Left lobe of liver (tissue), 2 donors: ENCODE measurements at regions not wholly inside any gene's neighbourhood (a gene's known extent, or its start where the extent isn't known, plus 50 kb on each side); places are given as distances from the start of the nearest gene placed in this dataset.
"Not testable (repeated sequence)": the region's sequence is repeated elsewhere in the genome, so short reads cannot be mapped to it uniquely, and the experiment has no call there.

Source experiments
- ATAC-seq: fragments of 200-7000 bp; cut with Tn5 transposase; one replicate; pipeline ENCODE4 v1.9.1; 2020; ENCODE audit warnings: mild to moderate bottlenecking, moderate library complexity
- DNase-seq: peaks from one replicate; pipeline ENCODE4 v3.0.0-alpha.2; 2020; ENCODE audit warnings: low spot score
- donor health status: DM: no; HTN: no; CAD: no; lungs with moderate emphysema.
- donor health status: DM: no; HTN: yes; CAD: no.

- no peak for ATAC-seq
These were observed 796.6 kb downstream of the DSC3 start for GRCh38 chr18:30245766-30246455.

DNA sequence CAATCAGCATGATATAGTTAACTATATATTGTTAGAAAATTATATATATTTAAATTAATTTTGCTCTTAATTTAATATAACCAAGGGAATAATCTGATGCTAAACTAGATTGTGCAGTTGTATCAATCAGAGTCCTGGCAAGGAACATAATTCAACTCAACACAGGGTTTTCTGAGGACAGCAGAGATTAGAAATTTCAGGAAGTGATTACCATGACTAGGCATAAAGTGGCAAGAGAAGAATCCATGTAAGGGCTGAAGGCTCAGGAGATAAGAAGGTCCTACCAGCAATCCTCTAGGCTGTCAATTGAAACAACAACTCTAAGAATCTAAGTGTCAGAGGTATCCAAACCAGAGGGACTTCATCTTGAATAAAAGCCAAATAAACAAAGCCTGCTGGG lies 807.8 kb downstream of the DSC3 start:
- DNase-seq (no peak), ATAC-seq (no peak)

More at GRCh38 chr18:30245766-30246455, 796.6 kb downstream of the DSC3 start:
- DNase-seq = no peak

DNA sequence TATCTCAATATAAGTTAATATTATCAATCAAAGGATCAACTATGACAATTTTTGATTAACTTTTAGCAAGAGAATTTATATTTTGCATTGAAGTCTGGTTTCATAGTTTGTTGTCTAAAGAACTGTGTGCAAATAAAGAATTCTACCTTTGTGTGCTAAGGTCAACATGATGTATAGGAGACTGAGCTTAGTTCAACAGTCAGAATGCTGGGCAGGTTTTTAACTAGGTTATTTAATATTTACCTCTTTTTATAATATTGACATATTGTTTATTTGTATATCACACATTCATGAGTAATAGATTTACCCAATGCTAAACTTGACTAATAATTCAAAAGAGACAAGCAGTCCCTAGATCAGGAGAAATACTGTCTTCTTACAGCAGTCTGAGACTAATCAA lies 831.4 kb downstream of the DSC3 start:
- DNase-seq (no peak), ATAC-seq (no peak)

DNA sequence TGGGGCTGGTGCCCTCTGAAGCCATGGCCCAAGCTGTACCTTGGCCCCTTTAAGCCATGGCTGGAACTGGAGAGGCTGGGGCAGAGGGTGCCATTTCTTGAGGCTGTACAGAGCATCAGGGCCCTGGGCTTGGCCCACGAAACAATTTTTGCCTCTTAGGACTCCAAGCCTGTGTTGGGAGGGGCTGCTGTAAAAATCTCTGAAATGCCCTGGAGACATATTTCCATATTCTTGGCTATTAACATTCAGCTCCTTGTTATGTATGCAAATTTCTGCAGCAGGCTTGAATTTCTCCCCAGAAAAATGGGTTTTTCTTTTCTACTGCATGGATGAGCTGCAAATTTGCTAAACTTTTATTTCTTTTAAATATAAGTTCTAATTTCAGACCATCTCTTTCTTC lies 834.0 kb downstream of the DSC3 start:
- DNase-seq (no peak), ATAC-seq (no peak)

- ATAC-seq = no peak
- DNase-seq = no peak
These were observed 850.3 kb downstream of the DSC3 start for GRCh38 chr18:30192216-30192615.

DNA sequence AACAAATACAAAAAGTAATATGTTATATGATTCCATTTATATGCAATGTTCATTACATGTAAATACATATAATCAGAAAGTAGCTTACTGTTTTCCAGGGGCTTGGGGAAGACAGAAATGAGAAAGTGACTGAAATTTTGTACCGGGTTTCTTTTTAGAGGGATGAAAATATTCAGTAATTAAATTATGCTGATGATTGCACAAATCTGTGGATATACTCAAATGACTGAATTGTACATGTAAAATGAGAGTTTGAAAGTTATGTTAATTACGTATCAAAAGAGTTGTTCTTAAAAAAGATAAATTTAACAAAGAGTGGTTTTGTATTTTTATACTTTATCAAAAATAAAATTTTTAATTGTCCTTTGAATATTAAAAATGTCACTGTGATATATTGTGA lies 856.3 kb downstream of the DSC3 start:
- ATAC-seq (no peak), DNase-seq (no peak)

DNA sequence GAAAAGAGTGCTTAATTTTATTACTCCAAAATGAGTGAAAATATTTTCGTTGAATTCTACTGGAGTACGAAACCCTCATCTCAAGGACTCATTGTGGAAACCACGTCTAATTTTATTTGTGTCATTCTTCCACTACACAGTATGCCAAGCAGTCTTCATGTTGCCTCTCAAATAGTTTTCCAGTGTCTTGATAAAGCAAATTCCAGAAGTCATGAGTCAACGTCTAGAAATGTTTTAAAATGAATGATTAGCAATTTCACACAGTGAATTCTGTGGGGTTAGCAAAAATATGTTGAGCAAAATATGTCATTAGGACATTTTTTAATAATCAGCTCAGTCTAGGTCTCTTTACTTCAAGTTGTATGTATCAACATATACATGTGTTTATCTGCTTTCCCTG lies 865.5 kb downstream of the DSC3 start:
- DNase-seq (no peak), ATAC-seq (no peak)

GRCh38 chr18:30175621-30176225 lies 866.8 kb downstream of the DSC3 start:
- no peak for ATAC-seq
- no peak for DNase-seq

- no peak for DNase-seq
- no peak for ATAC-seq
These were observed 867.4 kb downstream of the DSC3 start for GRCh38 chr18:30175061-30175574.

GRCh38 chr18:30163573-30163972 lies 879.0 kb downstream of the DSC3 start:
- ATAC-seq = no peak
- no peak for DNase-seq

- ATAC-seq (no peak), DNase-seq (no peak)
These were observed 882.4 kb downstream of the DSC3 start for GRCh38 chr18:30160124-30160523.

GRCh38 chr18:30150586-30151250 lies 891.8 kb downstream of the DSC3 start:
- no peak for DNase-seq
- no peak for ATAC-seq

GRCh38 chr18:30149585-30149984 lies 893.0 kb downstream of the DSC3 start:
- ATAC-seq = no peak

DNA sequence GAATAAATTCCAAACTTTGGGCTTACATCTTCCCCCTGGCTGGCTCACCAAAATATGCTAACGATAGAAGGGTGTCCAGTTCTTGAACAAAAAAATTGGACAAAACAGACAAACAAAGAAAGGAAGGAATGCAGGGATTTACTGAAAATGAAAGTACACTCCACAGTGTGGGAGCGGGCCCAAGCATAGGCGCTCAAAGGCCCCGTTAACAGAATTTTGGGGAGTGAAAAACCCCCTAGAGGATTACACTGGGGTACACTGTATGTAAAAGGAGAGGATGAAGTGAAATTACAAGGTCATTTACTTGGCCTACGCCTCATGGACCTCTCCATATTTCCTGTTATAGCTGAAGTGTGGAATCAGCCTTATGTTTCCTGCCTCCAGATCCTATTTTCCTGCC lies 899.7 kb downstream of the DSC3 start:
- DNase-seq (no peak), ATAC-seq (no peak)

More at GRCh38 chr18:30149585-30149984, 893.0 kb downstream of the DSC3 start:
- no peak for DNase-seq

GRCh38 chr18:30142248-30142647 lies 900.3 kb downstream of the DSC3 start:
- DNase-seq = no peak
- no peak for ATAC-seq

DNA sequence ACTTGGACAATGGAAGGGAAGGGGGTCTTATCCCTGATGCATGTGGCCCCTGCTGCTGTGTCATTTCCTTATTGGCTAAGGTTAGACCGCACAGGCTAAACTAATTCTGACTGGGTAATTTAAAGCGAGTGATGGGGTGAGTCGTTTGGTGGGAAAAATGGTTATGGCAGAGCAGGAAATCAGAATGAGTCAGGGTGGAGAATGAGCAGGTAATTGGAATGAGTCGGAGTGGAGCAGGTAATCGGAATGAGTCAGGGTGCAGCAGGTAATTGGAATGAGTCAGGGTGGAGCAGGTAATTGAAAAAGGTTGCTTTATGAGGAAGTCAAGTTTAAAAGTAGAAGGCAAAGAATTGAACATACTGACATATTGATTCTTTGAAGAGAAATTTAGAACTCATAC lies 901.0 kb downstream of the DSC3 start:
- not testable (repeated sequence) for ATAC-seq, DNase-seq

DNA sequence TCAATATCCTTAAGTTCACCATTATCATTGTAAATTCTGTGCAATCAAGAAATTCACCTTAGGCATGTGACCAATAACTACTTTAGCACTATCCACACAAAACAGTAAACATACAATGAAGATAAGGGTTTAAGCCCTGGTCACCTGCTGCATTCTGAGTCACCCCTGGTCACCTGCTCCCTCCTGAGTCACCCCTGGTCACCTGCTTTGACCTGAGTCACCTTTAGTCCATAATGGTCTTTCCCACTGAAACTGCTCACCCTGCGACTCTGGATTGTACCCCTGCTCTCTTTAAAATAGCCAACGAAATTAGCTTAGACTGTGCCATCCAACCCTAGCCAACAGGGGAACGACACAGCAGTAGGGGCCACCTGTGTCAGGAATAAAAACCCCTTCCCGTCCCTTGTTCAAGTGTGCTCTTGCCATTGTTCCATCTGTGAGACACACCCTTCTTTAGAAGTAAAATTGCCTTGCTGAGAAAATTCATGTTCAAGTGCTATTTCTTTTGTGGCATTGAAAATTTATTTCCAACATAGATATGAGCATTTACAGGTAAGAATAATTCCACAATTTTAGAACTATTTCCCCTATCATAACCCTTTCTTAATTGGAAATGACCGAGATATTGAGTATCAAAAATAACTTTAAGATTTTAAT lies 902.8 kb downstream of the DSC3 start:
- ATAC-seq (no peak), DNase-seq (no peak)

DNA sequence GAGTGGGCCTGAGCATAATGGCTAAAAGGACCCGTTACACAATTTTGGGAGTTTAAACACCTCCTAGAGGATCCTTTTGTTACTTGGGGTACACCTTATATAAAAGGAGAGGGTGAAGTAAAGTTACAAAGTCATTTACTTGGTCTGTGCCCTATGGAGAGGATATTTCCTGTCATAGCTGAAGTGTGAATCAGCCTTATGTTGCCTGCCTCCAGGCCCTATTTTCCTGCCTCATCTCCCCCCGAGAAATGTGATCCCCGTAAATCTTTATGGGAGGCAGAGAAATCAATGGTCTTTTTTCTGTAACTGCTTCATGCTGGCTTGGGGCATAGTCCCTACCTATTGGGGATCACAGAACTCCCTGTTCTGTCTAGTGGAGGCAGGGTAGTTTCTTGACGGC lies 906.6 kb downstream of the DSC3 start:
- ATAC-seq = no peak

GRCh38 chr18:30134020-30134419 lies 908.5 kb downstream of the DSC3 start:
- ATAC-seq (no peak), DNase-seq (no peak)

More for the DNA sequence above, 906.6 kb downstream of the DSC3 start:
- no peak for DNase-seq

DNA sequence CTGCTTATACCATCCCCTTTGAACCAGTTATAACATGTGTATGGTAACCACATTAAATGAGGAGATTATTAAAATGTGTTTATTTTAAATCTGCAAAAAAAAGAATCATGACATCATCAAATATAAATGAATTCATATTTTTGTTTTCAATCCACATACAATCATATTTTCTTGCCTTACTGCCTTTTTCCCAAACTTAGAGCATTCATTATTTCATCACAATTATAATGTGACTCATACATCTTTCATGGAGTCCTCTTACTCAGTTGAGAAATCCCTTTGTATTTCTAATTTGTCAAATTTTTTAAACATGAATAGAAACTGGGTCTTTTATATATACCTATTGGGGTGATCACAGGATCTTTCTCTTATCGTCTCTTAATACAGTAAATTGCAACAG lies 909.6 kb downstream of the DSC3 start:
- ATAC-seq = no peak
- no peak for DNase-seq

- DNase-seq (no peak), ATAC-seq (no peak)
These were observed 921.1 kb downstream of the DSC3 start for GRCh38 chr18:30121397-30121796.

GRCh38 chr18:30113454-30113853 lies 929.1 kb downstream of the DSC3 start:
- ATAC-seq (no peak), DNase-seq (no peak)
